Activated naive CD4-positive, alpha-beta T cell treated with anti-CD3 and anti-CD28 coated beads, Interleukin-2, amount 50 U/mL, for 72 hours (primary cell): ENCODE measurements at regions not wholly inside any gene's neighbourhood (a gene's known extent, or its start where the extent isn't known, plus 50 kb on each side); places are given as distances from the start of the nearest gene placed in this dataset.
"Not testable (repeated sequence)": the region's sequence is repeated elsewhere in the genome, so short reads cannot be mapped to it uniquely, and the experiment has no call there.

Source experiments
- ATAC-seq, 2 donors: fragments of 150-1000 bp; cut with Tn5 transposase; 2 replicates each; pipeline ENCODE4 v1.10.0; 2021; ENCODE audit warnings: mild to moderate bottlenecking in 2 of 2, moderate library complexity in 2 of 2
- DNase-seq, 2 donors: peaks; one replicate each; pipeline ENCODE4 v3.0.0; 2021 to 2022; ENCODE audit warnings: low spot score in 2 of 2
- H3K27ac Mint-ChIP-seq, 2 donors: one replicate each; pipeline ENCODE4 v1.8.0; 2022; ENCODE audit warnings: mild to moderate bottlenecking in 2 of 2, mixed read lengths in 2 of 2
- H3K36me3 Mint-ChIP-seq, 2 donors: one replicate each; pipeline ENCODE4 v1.8.0; 2022; ENCODE audit warnings: mixed read lengths in 2 of 2
- H3K9me3 Mint-ChIP-seq, 2 donors: one replicate each; pipeline ENCODE4 v1.8.0; 2022; ENCODE audit warnings: mixed read lengths in 2 of 2

DNA sequence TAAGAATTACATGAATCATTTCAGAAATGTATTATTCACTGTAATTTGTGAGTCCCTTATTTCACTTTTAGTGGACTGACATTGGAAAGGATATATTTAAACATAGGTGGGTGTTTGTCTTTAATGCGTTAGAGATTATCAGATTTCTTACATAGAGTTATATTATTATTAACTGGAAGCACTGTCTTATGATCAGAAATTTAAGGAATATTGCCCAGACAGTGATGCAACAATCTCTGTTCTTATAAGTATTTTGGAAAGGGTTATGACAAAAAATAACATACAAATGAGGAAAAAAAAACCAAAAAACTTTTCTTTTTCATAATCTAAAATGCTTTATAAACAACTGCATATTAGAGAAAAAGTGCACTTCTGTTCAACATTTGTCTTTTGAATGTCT is 836.6 kb downstream of the SLC6A15 start:
- peaks cover 0 to 19% of the 10 kb centered on the region in 2 donors for H3K9me3 Mint-ChIP-seq
- no peak overlapping the region for H3K27ac Mint-ChIP-seq
- no peaks in the 10 kb centered on the region for H3K36me3 Mint-ChIP-seq
- no peak for ATAC-seq
- no peak for DNase-seq

GRCh38 chr12:84073401-84073800 is 839.2 kb downstream of the SLC6A15 start:
- no peak for DNase-seq
- Mint-ChIP-seq H3K36me3 (no peaks in the 10 kb centered on the region), H3K27ac (no peak overlapping the region), H3K9me3 (peaks cover 0 to 19% of the 10 kb centered on the region in 2 donors)
- ATAC-seq, result no peak

DNA sequence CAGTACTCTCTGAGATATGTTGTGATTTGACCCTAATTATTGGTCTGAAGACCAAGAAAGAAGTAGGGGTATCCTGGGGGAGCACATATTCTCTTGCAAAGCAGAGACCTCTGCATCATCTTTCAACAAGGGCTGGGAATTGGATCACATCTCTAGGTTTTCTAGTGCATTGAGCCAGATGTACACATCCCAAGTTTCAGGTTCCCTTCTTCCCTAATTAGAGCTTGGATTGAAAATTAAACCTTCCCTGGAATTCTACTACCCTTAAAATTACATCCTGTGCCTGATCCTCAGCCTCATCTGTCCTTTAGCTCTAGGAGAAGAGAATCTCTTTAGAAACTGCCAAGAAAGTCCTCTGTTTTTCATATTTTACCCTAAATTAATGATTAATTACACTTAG is 839.6 kb downstream of the SLC6A15 start:
- peaks cover 0 to 14% of the 10 kb centered on the region in 2 donors for H3K9me3 Mint-ChIP-seq
- no peak overlapping the region for H3K27ac Mint-ChIP-seq
- DNase-seq (no peak), ATAC-seq (no peak)
- no peaks in the 10 kb centered on the region for H3K36me3 Mint-ChIP-seq

GRCh38 chr12:84070292-84070691 is 842.3 kb downstream of the SLC6A15 start:
- Mint-ChIP-seq H3K9me3 (peaks cover 3 to 14% of the 10 kb centered on the region in 2 donors), H3K36me3 (no peaks in the 10 kb centered on the region), H3K27ac (no peak overlapping the region)
- DNase-seq, result no peak
- ATAC-seq, result no peak

GRCh38 chr12:84069699-84070098 is 842.9 kb downstream of the SLC6A15 start:
- H3K36me3 Mint-ChIP-seq, result no peaks in the 10 kb centered on the region

GRCh38 chr12:84069198-84069597 is 843.4 kb downstream of the SLC6A15 start:
- peaks cover 3 to 11% of the 10 kb centered on the region in 2 donors for H3K9me3 Mint-ChIP-seq
- H3K27ac Mint-ChIP-seq, result no peak overlapping the region
- H3K36me3 Mint-ChIP-seq, result no peaks in the 10 kb centered on the region
- ATAC-seq (no peak), DNase-seq (no peak)

More at GRCh38 chr12:84069699-84070098, 842.9 kb downstream of the SLC6A15 start:
- no peak for ATAC-seq
- DNase-seq, result no peak
- Mint-ChIP-seq H3K27ac (no peak overlapping the region), H3K9me3 (peaks cover 3 to 14% of the 10 kb centered on the region in 2 donors)

GRCh38 chr12:84058136-84058535 is 854.5 kb downstream of the SLC6A15 start:
- Mint-ChIP-seq H3K27ac (no peak overlapping the region), H3K36me3 (peaks cover 0 to 5% of the 10 kb centered on the region in 2 donors), H3K9me3 (peaks cover 14 to 17% of the 10 kb centered on the region in 2 donors)
- no peak for ATAC-seq
- no peak for DNase-seq

- no peak for DNase-seq
- H3K9me3 Mint-ChIP-seq, result peaks cover 18 to 20% of the 10 kb centered on the region in 2 donors
- ATAC-seq, result no peak
- H3K36me3 Mint-ChIP-seq, result peaks cover 0 to 5% of the 10 kb centered on the region in 2 donors
- no peak overlapping the region for H3K27ac Mint-ChIP-seq
These were observed 857.8 kb downstream of the SLC6A15 start for GRCh38 chr12:84054811-84055210.

DNA sequence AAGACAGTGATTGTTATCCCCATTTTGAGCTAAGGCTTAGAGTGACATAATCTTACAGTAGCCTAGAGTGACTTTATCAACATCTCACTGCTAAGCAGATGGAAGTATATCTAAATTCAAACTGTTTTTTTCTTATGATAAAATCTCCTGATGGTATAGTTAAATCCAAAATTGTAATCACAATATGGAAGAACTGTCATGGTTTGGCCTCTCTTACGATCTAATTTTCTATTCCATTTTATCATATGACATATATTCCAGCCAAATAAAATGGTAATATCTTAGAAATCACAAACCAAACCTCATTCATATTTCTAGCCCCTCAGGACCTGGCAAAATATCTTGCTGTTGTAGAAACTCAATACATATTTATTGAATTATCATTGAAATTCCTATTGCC is 864.7 kb downstream of the SLC6A15 start:
- Mint-ChIP-seq H3K9me3 (peaks cover 1 to 2% of the 10 kb centered on the region in 2 donors), H3K27ac (no peak overlapping the region), H3K36me3 (no peaks in the 10 kb centered on the region)
- ATAC-seq (no peak), DNase-seq (no peak)

DNA sequence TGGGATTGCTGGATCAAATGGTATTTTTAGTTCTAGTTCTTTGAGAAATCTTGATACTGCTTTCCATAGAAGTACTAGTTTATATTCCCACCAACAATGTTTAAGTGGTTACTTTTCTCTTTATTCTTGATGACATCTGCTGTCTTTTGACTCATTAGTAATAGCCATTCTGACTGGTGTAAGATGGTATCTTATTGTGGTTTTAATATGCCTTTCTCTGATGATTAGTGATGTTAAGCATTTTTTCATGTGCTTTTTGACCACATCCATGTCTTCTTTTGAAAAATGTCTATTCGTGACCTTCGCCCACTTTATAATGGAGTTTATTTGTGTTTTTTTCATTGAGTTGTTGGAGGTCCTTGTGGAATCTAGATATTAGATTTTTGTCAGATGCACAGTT is 865.7 kb downstream of the SLC6A15 start:
- Mint-ChIP-seq H3K36me3 (no peaks in the 10 kb centered on the region), H3K9me3 (no peaks in the 10 kb centered on the region), H3K27ac (no peak overlapping the region)
- DNase-seq (no peak), ATAC-seq (no peak)

- peaks cover 0 to 6% of the 10 kb centered on the region in 2 donors for H3K9me3 Mint-ChIP-seq
- no peaks in the 10 kb centered on the region for H3K36me3 Mint-ChIP-seq
- ATAC-seq (no peak), DNase-seq (no peak)
- H3K27ac Mint-ChIP-seq, result no peak overlapping the region
These were observed 869.2 kb downstream of the SLC6A15 start for GRCh38 chr12:84043355-84043754.

DNA sequence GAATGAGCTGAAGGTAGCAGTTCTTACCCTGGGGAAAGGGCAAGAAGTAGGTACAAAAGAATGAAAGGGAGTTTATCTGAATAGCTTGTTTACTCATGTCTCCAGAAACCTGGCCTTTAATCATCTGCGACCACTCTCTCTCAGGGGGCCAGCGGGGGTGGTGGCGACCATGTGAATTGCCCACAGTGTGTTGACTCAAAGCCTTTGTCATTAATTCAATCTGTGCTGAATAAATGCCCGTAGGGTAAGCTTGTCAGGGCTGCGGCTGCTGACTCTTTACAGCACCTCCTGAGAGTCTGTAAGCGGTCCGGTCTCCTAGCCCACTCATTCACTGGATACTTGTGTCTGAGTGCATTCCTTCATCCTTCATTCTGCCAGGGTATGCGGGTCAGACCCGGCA is 874.4 kb downstream of the SLC6A15 start:
- Mint-ChIP-seq H3K27ac (no peak overlapping the region), H3K36me3 (no peaks in the 10 kb centered on the region), H3K9me3 (peaks cover 4 to 10% of the 10 kb centered on the region in 2 donors)
- no peak for DNase-seq
- no peak for ATAC-seq

DNA sequence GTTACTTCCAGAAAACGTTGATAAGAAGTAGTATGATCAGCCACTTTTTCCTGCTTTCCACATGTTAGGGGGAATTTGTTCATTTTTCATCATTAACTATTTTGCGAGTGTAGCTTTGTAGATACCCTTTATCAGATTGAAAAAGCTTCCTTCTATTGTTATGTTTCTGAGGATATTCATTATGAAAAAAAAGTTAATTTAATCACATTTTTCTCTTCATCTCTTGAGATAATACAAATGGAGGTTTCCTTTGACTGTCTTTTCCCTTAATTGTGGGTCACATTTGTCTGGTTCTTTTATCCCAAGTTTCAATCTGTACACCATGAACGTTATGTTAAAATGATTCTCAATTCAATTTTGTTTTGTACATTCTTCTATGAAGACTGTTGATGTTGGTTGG is 875.7 kb downstream of the SLC6A15 start:
- no peaks in the 10 kb centered on the region for H3K36me3 Mint-ChIP-seq
- no peak for ATAC-seq

DNA sequence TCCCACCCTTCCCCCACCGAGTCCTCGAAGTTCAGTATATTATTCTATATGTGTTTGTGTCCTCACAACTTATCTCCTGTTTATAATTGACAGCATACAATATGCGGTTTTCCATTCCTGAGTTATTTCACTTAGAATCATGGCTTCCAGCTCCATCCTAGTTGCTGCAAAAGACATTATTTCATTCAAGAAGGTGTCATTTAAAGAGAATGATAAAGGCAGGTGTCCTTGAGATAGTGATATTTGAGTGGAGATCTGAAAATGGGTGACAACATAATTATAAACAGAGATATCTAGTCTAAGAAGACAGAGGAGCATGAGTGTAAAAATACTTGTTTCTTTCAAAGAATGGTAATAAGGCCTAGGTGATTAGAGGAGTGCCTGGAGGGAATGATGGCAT is 876.8 kb downstream of the SLC6A15 start:
- DNase-seq (no peak), ATAC-seq (no peak)
- H3K27ac Mint-ChIP-seq, result no peak overlapping the region
- no peaks in the 10 kb centered on the region for H3K36me3 Mint-ChIP-seq
- peaks cover 7 to 17% of the 10 kb centered on the region in 2 donors for H3K9me3 Mint-ChIP-seq

More for the DNA sequence above, 875.7 kb downstream of the SLC6A15 start:
- H3K27ac Mint-ChIP-seq, result no peak overlapping the region
- peaks cover 4 to 14% of the 10 kb centered on the region in 2 donors for H3K9me3 Mint-ChIP-seq
- DNase-seq, result no peak

GRCh38 chr12:84034871-84035270 is 877.7 kb downstream of the SLC6A15 start:
- Mint-ChIP-seq H3K36me3 (no peaks in the 10 kb centered on the region), H3K9me3 (peaks cover 7 to 17% of the 10 kb centered on the region in 2 donors), H3K27ac (no peak overlapping the region)
- ATAC-seq (no peak), DNase-seq (no peak)

DNA sequence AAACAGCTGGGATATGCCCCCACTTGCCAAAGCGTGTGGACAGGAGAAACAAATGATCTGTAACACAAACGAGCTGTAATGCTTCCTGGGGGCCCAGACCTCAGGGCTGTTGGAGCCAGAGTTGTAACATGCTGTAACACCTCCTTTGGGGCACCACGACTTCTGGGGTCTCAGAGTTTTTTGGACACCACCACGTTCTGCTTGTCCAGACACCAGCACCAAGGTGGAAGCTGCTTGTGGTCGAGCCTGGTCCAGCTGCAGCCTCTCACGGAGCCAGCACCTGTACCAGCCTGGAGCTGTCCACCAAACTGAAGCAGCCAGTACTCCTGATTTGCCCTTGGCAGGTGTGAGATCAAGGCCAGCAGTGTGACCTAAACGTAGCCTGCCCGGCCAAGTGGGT is 879.4 kb downstream of the SLC6A15 start:
- DNase-seq (no peak), ATAC-seq (no peak)
- Mint-ChIP-seq H3K36me3 (no peaks in the 10 kb centered on the region), H3K27ac (no peak overlapping the region), H3K9me3 (peaks cover 7 to 11% of the 10 kb centered on the region in 2 donors)

- peaks cover 17 to 24% of the 10 kb centered on the region in 2 donors for H3K9me3 Mint-ChIP-seq
- not testable (repeated sequence) for H3K27ac Mint-ChIP-seq, ATAC-seq, DNase-seq
- peaks cover 0 to 21% of the 10 kb centered on the region in 2 donors for H3K36me3 Mint-ChIP-seq
These were observed 893.9 kb downstream of the SLC6A15 start for GRCh38 chr12:84018556-84019179.

DNA sequence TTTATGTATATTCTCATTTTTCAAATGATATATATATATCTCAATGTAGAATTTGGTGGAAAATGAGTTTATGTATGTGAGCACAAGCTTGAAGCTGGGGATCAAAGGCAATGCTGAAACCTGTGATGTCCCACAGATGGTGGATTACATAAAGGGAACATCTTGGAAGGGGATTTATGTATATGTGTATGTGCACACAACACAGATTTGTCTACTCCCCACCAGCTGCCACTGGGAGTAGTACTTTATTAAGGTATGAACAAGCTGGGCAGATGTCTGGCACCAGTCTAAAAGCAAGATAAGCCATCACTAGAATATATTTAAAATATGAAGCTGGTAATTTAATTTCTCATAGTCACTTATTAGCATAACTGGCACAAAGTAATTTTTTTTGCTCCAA is 895.6 kb downstream of the SLC6A15 start:
- peaks cover 28 to 33% of the 10 kb centered on the region in 2 donors for H3K9me3 Mint-ChIP-seq
- peaks cover 0 to 28% of the 10 kb centered on the region in 2 donors for H3K36me3 Mint-ChIP-seq
- no peak overlapping the region for H3K27ac Mint-ChIP-seq

More for the DNA sequence above, 895.6 kb downstream of the SLC6A15 start:
- no peak for DNase-seq
- ATAC-seq, result no peak
